ENCODE measurements at regions not wholly inside any gene's neighbourhood (a gene's known extent, or its start where the extent isn't known, plus 50 kb on each side); places are given as distances from the start of the nearest gene placed in this dataset.

DNA sequence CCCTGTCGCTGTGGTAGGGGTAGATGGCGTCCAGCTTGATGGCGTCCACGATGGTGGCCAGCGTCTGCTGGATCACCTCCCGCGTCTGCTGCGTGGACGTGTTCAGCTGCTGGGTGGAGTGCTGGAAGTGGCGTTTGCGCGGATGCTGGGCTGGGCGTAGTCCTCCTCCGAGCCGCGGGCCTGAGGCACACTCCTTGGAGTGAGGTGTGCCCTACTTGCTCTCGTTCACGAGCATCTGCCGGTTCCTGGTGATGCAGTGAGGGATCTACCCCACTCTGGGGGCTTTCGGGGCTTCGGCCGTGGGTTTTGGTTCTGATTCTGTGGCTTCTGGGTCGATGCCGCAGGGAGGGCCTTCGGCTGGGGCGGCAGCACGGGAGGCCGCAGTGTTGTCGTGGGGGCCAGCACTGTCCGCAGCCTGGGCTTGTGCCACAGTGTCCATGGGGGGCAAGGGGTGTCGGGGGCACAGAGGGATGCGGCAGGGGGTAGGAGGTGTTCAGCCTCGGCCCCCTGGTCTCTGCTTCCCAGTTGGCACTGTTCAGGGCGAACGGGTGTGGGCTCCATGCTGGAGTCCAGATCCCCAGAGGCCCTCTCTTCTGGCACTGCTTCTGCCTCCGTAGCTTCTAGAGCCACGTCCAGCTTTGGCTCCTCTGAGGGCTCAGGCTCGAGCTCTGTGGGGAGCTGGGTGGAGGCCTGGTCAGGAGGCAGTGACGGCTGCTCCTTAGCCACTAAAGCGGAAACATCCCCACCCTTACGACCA is 890.6 kb upstream of the LRRTM1 start:
- Histone ChIP-seq H3K4me3 (ENCODE audit: low read depth in 1 of 2, low read length in 2 of 2) (no peak overlapping the region), H3K4me1 (ENCODE audit: control insufficient read depth in 2 of 2, insufficient read depth in 2 of 2, low read length in 1 of 2) (no peaks in the 10 kb centered on the region), H3K9me3 (ENCODE audit: control insufficient read depth in 2 of 2, insufficient read depth in 1 of 2, low read depth in 1 of 2, low read length in 1 of 2) (peaks cover 12 to 23% of the 10 kb centered on the region in 2 donors), H3K36me3 (ENCODE audit: control insufficient read depth in 2 of 2, insufficient read depth in 2 of 2, low read length in 1 of 2) (no peaks in the 10 kb centered on the region), H3K27ac (ENCODE audit: low read depth in 2 of 2, low read length in 1 of 2) (no peak overlapping the region), H3K27me3 (ENCODE audit: control insufficient read depth in 1 of 2, insufficient read depth in 2 of 2, low read length in 2 of 2) (no peaks in the 10 kb centered on the region)
- 92 to 93% methylated on average over 41 of the region's 41 CpGs for WGBS, 2 donors

DNA sequence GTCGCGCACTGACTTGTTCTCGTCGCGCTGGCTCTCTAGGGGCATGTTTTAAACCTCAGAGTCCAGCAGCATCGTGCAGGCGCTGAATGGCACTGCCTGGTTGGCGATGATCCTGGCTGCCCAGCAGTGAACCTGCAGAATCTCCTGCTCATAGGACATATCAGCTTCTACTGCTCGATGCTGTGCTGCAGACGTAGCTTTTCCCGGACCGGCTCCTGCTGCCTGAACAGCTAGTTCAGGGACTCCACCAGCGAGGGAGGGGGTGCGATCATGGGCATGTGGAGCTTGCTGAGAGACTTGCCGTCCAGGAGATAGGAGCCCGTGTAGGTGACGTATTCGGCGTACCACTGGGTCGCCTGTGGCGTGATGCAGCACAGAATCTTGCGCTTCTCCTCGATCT is 890.0 kb upstream of the LRRTM1 start:
- no peak overlapping the region for H3K4me3 ChIP-seq (ENCODE audit: low read depth in 1 of 2, low read length in 2 of 2)
- 96% methylated on average over 23 of the region's 23 CpGs for WGBS, 2 donors
- H3K4me1 ChIP-seq (ENCODE audit: control insufficient read depth in 2 of 2, insufficient read depth in 2 of 2, low read length in 1 of 2), result no peaks in the 10 kb centered on the region
- no peaks in the 10 kb centered on the region for H3K36me3 ChIP-seq (ENCODE audit: control insufficient read depth in 2 of 2, insufficient read depth in 2 of 2, low read length in 1 of 2)
- H3K27ac ChIP-seq (ENCODE audit: low read depth in 2 of 2, low read length in 1 of 2), result no peak overlapping the region
- H3K27me3 ChIP-seq (ENCODE audit: control insufficient read depth in 1 of 2, insufficient read depth in 2 of 2, low read length in 2 of 2), result no peaks in the 10 kb centered on the region
- peaks cover 12 to 23% of the 10 kb centered on the region in 2 donors for H3K9me3 ChIP-seq (ENCODE audit: control insufficient read depth in 2 of 2, insufficient read depth in 1 of 2, low read depth in 1 of 2, low read length in 1 of 2)

DNA sequence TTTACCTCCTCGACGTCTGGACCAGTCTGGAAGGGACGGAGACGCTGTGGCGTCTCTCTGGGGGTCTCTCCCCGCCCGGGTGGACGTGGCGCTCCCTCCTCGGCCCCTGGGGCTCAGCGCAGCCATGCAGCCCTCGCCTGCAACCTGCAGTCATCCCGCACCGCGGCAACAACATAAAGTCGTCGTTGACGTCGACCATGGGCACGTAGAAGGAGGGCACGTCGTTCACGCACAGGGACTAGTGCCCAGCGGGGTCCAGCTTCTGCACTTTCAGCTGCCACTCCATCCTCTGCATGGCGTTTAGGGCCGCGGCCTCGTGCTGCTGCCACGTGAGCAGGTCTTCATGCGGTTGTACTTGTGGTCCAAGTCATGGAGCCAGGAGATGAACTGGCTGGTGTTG is 889.6 kb upstream of the LRRTM1 start:
- Histone ChIP-seq H3K4me1 (ENCODE audit: control insufficient read depth in 2 of 2, insufficient read depth in 2 of 2, low read length in 1 of 2) (no peaks in the 10 kb centered on the region), H3K4me3 (ENCODE audit: low read depth in 1 of 2, low read length in 2 of 2) (no peak overlapping the region), H3K9me3 (ENCODE audit: control insufficient read depth in 2 of 2, insufficient read depth in 1 of 2, low read depth in 1 of 2, low read length in 1 of 2) (peaks cover 12 to 23% of the 10 kb centered on the region in 2 donors), H3K27me3 (ENCODE audit: control insufficient read depth in 1 of 2, insufficient read depth in 2 of 2, low read length in 2 of 2) (no peaks in the 10 kb centered on the region), H3K27ac (ENCODE audit: low read depth in 2 of 2, low read length in 1 of 2) (no peak overlapping the region), H3K36me3 (ENCODE audit: control insufficient read depth in 2 of 2, insufficient read depth in 2 of 2, low read length in 1 of 2) (no peaks in the 10 kb centered on the region)
- WGBS, 2 donors, result 92 to 95% methylated on average over 30 of the region's 30 CpGs

DNA sequence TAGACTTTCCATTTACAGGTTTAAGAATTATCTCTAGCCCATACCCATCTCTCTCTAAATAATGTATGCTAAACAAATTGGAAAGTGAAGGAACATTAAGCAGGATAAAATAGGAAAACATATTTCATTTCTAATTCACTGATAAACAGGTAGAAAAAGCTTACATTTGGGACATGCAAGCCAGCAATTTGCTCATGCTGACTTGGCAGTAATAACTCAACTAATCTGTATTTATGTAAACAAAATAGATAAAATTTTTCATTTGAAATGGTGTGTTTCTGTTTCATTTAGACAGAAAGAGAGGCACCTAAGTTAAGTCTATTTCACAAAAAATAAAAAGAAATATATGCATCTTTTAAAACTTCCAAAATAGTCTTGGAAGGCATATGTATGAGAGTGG is 877.3 kb upstream of the LRRTM1 start:
- no peaks in the 10 kb centered on the region for H3K36me3 ChIP-seq (ENCODE audit: control insufficient read depth in 2 of 2, insufficient read depth in 2 of 2, low read length in 1 of 2)
- no peaks in the 10 kb centered on the region for H3K27me3 ChIP-seq (ENCODE audit: control insufficient read depth in 1 of 2, insufficient read depth in 2 of 2, low read length in 2 of 2)
- peaks cover 0 to 3% of the 10 kb centered on the region in 2 donors for H3K9me3 ChIP-seq (ENCODE audit: control insufficient read depth in 2 of 2, insufficient read depth in 1 of 2, low read depth in 1 of 2, low read length in 1 of 2)
- H3K4me1 ChIP-seq (ENCODE audit: control insufficient read depth in 2 of 2, insufficient read depth in 2 of 2, low read length in 1 of 2), result no peaks in the 10 kb centered on the region
- no peak overlapping the region for H3K27ac ChIP-seq (ENCODE audit: low read depth in 2 of 2, low read length in 1 of 2)
- H3K4me3 ChIP-seq (ENCODE audit: low read depth in 1 of 2, low read length in 2 of 2), result no peak overlapping the region

DNA sequence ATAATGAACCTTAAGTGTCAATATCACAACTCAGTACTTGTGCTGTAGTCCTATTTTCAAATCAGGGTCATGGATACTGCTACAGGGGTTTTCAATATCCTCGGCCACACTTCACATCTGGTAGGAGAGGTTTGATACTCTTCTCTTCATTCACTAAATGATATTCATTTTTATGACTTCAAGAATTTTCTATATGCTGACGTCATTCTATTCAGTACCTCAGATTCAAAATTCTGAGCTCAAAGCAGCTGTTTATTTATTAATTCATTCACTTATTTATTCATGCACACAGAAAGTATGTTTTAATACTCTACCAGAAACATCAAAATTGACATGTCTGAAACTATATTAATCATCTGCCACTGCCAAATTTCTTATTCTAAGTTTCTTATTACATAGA is 866.9 kb upstream of the LRRTM1 start:
- WGBS, 2 donors, result 78 to 84% methylated on average over 2 of the region's 2 CpGs
- no peaks in the 10 kb centered on the region for H3K9me3 ChIP-seq (ENCODE audit: control insufficient read depth in 2 of 2, insufficient read depth in 1 of 2, low read depth in 1 of 2, low read length in 1 of 2)
- no peak overlapping the region for H3K4me3 ChIP-seq (ENCODE audit: low read depth in 1 of 2, low read length in 2 of 2)
- no peaks in the 10 kb centered on the region for H3K4me1 ChIP-seq (ENCODE audit: control insufficient read depth in 2 of 2, insufficient read depth in 2 of 2, low read length in 1 of 2)
- H3K27me3 ChIP-seq (ENCODE audit: control insufficient read depth in 1 of 2, insufficient read depth in 2 of 2, low read length in 2 of 2), result no peaks in the 10 kb centered on the region
- H3K27ac ChIP-seq (ENCODE audit: low read depth in 2 of 2, low read length in 1 of 2), result no peak overlapping the region
- no peaks in the 10 kb centered on the region for H3K36me3 ChIP-seq (ENCODE audit: control insufficient read depth in 2 of 2, insufficient read depth in 2 of 2, low read length in 1 of 2)

DNA sequence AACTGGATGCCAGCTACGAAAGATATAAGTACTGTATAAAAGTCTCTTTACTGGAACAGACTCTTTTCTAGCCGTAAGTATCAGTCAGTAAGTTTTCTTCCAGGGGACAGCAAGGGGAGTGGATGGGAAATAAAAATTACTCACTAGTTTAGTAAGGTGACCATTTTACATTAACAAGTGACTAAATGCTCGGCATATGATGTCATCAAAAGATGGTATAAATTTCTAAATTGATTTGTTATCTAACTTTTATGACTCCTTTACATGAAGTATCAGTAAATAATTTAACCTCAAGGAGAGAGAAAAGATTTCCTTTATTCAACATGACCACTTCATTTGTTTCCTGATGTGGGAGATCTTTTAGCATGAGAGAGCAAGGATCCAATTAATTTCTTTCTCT is 859.0 kb upstream of the LRRTM1 start:
- no peak overlapping the region for H3K27ac ChIP-seq (ENCODE audit: low read depth in 2 of 2, low read length in 1 of 2)
- H3K27me3 ChIP-seq (ENCODE audit: control insufficient read depth in 1 of 2, insufficient read depth in 2 of 2, low read length in 2 of 2), result no peaks in the 10 kb centered on the region
- no peak overlapping the region for H3K4me3 ChIP-seq (ENCODE audit: low read depth in 1 of 2, low read length in 2 of 2)
- 80% methylated on average over 3 of the region's 3 CpGs for WGBS, 2 donors
- no peaks in the 10 kb centered on the region for H3K9me3 ChIP-seq (ENCODE audit: control insufficient read depth in 2 of 2, insufficient read depth in 1 of 2, low read depth in 1 of 2, low read length in 1 of 2)
- H3K36me3 ChIP-seq (ENCODE audit: control insufficient read depth in 2 of 2, insufficient read depth in 2 of 2, low read length in 1 of 2), result no peaks in the 10 kb centered on the region
- H3K4me1 ChIP-seq (ENCODE audit: control insufficient read depth in 2 of 2, insufficient read depth in 2 of 2, low read length in 1 of 2), result no peaks in the 10 kb centered on the region

DNA sequence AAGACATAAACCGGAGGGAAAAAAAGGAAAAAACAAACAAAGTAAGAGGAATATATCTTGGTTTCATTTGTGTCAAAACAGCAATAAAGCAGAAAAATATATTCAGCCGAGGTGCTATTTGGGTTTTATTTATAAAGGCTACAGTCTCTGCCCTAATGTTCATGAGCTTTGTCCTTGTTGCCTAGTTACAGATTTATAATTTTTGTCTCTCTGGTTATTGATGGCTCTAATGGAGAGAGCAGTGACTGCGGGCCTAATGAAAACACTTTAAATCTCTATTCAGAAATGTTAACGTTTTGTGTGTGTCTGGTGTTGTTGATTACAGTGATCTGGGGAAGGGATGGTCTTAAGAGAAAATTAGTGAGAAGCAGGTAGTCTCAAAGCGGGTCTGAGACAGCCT is 854.0 kb upstream of the LRRTM1 start:
- Histone ChIP-seq H3K4me3 (ENCODE audit: low read depth in 1 of 2, low read length in 2 of 2) (no peak overlapping the region), H3K4me1 (ENCODE audit: control insufficient read depth in 2 of 2, insufficient read depth in 2 of 2, low read length in 1 of 2) (no peaks in the 10 kb centered on the region), H3K27ac (ENCODE audit: low read depth in 2 of 2, low read length in 1 of 2) (no peak overlapping the region), H3K36me3 (ENCODE audit: control insufficient read depth in 2 of 2, insufficient read depth in 2 of 2, low read length in 1 of 2) (no peaks in the 10 kb centered on the region), H3K9me3 (ENCODE audit: control insufficient read depth in 2 of 2, insufficient read depth in 1 of 2, low read depth in 1 of 2, low read length in 1 of 2) (no peaks in the 10 kb centered on the region), H3K27me3 (ENCODE audit: control insufficient read depth in 1 of 2, insufficient read depth in 2 of 2, low read length in 2 of 2) (no peaks in the 10 kb centered on the region)
- WGBS, 2 donors, result 43 to 47% methylated on average over 5 of the region's 5 CpGs

DNA sequence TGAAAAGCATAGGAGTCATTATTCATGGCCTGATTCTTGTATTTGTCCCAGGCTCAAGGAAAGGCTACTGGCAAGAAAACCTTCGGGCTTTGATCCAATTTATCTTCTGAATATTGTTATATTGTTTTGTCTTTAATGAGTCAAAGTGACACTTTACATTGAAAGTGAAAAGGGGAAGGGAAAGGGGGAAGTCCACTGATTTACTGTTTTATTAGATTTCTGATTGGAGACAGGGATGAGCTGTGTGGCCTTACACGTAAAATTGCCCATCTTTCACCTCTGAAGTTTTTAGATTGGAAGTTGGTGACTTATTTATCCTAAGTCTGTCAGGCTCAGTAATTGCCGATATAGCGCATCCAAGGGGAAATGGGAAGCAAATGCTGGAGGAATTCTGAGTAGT is 843.8 kb upstream of the LRRTM1 start:
- Histone ChIP-seq H3K9me3 (ENCODE audit: control insufficient read depth in 2 of 2, insufficient read depth in 1 of 2, low read depth in 1 of 2, low read length in 1 of 2) (peaks cover 0 to 3% of the 10 kb centered on the region in 2 donors), H3K27me3 (ENCODE audit: control insufficient read depth in 1 of 2, insufficient read depth in 2 of 2, low read length in 2 of 2) (no peaks in the 10 kb centered on the region), H3K4me3 (ENCODE audit: low read depth in 1 of 2, low read length in 2 of 2) (no peak overlapping the region), H3K4me1 (ENCODE audit: control insufficient read depth in 2 of 2, insufficient read depth in 2 of 2, low read length in 1 of 2) (no peaks in the 10 kb centered on the region), H3K27ac (ENCODE audit: low read depth in 2 of 2, low read length in 1 of 2) (no peak overlapping the region), H3K36me3 (ENCODE audit: control insufficient read depth in 2 of 2, insufficient read depth in 2 of 2, low read length in 1 of 2) (no peaks in the 10 kb centered on the region)
- 75 to 80% methylated on average over 4 of the region's 4 CpGs for WGBS, 2 donors

DNA sequence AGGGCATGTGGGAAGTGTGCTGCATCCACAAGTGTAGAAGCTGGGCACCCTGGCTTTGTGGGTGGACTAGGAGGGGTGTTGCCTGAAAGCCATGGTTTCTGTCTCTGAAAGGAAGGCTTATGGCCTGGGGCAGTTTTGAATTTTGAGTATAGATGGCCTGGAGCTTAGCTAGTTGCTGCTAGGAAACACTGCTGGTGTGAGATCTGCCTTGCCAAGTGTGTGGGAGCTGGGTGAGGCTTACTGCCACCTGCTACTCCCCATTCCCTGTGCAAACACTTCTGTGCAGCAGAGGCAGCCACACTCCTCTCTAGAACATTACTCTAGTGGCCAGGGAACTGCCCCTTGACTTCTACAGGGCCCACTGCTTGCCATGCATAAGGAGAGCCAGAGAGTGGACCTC is 831.7 kb upstream of the LRRTM1 start:
- Histone ChIP-seq H3K36me3 (ENCODE audit: control insufficient read depth in 2 of 2, insufficient read depth in 2 of 2, low read length in 1 of 2) (no peaks in the 10 kb centered on the region), H3K4me1 (ENCODE audit: control insufficient read depth in 2 of 2, insufficient read depth in 2 of 2, low read length in 1 of 2) (no peaks in the 10 kb centered on the region), H3K27me3 (ENCODE audit: control insufficient read depth in 1 of 2, insufficient read depth in 2 of 2, low read length in 2 of 2) (no peaks in the 10 kb centered on the region), H3K27ac (ENCODE audit: low read depth in 2 of 2, low read length in 1 of 2) (no peak overlapping the region), H3K9me3 (ENCODE audit: control insufficient read depth in 2 of 2, insufficient read depth in 1 of 2, low read depth in 1 of 2, low read length in 1 of 2) (peaks cover 11 to 13% of the 10 kb centered on the region in 2 donors), H3K4me3 (ENCODE audit: low read depth in 1 of 2, low read length in 2 of 2) (no peak overlapping the region)

DNA sequence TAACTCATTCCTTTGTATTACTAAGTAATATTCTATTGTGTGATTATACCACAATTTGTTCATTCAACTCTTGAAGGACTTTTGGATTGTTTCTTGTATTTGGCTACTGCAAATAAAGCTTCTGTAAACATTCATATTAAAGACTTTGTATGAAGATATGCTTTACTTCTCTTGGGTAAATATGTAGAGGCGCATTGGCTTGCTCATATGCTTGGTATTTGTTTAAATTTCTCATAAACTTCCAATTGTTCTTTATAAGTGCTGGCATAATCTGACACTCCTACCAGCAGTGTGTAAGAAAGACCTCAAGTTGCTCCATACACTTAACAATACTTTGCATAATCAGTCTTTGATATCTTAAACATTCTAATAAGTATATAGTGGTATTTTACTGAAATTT is 792.8 kb upstream of the LRRTM1 start:
- Histone ChIP-seq H3K4me3 (ENCODE audit: low read depth in 1 of 2, low read length in 2 of 2) (no peak overlapping the region), H3K36me3 (ENCODE audit: control insufficient read depth in 2 of 2, insufficient read depth in 2 of 2, low read length in 1 of 2) (no peaks in the 10 kb centered on the region), H3K9me3 (ENCODE audit: control insufficient read depth in 2 of 2, insufficient read depth in 1 of 2, low read depth in 1 of 2, low read length in 1 of 2) (no peaks in the 10 kb centered on the region), H3K27ac (ENCODE audit: low read depth in 2 of 2, low read length in 1 of 2) (no peak overlapping the region), H3K4me1 (ENCODE audit: control insufficient read depth in 2 of 2, insufficient read depth in 2 of 2, low read length in 1 of 2) (no peaks in the 10 kb centered on the region), H3K27me3 (ENCODE audit: control insufficient read depth in 1 of 2, insufficient read depth in 2 of 2, low read length in 2 of 2) (no peaks in the 10 kb centered on the region)
- WGBS, 2 donors, result 74% methylated on average over 1 of the region's 1 CpG

Measured in esophagus (tissue), 2 donors.